ENCODE measurements at regions not wholly inside any gene's neighbourhood (a gene's known extent, or its start where the extent isn't known, plus 50 kb on each side); places are given as distances from the start of the nearest gene placed in this dataset.

- DNase-seq (ENCODE audit: low spot score) = no peak
Measured at GRCh38 chr4:127174201-127174600, 458.6 kb upstream of the INTU start.

DNA sequence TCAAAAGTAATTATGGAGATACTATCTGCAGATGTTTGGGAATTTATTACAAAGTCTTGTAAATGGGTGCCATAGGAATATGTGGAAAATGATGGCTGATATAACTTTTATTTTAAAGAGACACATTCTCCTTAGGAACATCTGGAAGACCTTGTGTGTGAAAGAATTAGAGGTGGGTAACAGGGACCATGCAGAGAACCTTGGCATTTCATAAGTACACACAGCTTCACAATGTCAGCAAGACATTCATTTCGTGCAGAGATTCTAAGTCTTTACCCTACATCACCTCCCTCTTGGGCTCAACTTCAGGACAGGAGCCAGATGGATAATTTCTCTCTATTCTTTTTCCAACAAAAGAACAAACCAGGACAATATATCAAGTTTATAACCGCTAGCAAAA lies 458.1 kb upstream of the INTU start:
- no peak for DNase-seq (ENCODE audit: low spot score)

DNA sequence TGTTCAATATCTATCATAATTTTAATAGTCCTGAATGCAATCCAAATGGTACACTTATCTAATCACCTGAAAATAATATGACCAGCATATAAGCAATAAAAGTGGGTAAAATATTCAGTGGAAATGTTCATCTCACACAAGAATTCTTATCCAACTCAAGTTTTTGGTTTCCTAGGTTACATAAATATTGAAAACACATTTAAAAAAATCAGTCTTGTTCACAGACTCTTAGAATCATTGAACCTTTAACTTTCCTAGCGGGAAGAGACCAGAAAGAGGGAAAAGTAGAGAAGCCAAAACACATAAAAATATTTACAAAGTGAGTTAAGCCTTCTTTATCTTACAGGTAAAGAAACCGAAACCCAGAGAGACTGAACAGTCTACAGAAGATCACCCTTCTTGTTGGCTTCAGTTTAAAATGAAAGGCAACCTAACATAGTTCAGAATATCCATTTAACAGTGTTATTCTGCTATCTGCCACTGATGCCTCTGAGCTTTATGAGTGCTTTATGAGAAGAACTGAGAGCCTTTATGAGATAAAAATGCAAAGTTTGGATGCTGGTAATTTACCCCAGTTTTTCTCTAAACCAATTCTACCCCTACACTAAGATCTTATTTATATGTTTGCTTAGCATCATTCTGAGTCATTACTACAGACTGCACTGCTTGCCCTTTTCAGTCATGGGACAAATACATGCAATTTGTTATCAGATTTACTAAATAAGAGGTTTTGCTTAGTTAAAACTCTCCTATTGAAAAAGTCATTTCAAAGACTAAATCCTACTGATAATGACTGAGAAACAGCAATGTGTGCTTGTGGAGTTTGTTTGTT lies 453.3 kb upstream of the INTU start:
- no peak for DNase-seq (ENCODE audit: low spot score)

DNA sequence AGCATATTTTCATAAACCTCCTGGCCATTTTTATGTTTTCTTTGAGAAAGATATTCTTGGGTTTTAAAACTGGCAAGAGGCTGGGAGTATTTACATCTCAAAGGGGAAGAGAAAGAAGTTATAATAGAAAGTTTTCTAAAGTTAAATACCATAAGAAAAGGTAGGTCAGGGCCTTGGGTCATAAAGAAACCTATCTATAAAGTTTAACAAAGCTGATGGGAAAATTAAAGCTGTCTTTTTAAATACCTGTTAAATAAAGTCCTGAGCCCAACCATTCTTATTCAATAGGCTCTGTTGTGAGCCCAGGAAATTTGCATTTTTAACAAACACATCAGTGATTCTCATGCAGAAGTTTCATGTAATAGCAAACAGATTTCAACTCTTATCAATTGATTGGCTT lies 451.8 kb upstream of the INTU start:
- DNase-seq (ENCODE audit: low spot score) = no peak

- no peak for DNase-seq (ENCODE audit: low spot score)
Measured at GRCh38 chr4:127182687-127183086, 450.1 kb upstream of the INTU start.

- DNase-seq (ENCODE audit: low spot score) = no peak
Measured at GRCh38 chr4:127188847-127189246, 443.9 kb upstream of the INTU start.

- no peak for DNase-seq (ENCODE audit: low spot score)
Measured at GRCh38 chr4:127194281-127194680, 438.5 kb upstream of the INTU start.

DNA sequence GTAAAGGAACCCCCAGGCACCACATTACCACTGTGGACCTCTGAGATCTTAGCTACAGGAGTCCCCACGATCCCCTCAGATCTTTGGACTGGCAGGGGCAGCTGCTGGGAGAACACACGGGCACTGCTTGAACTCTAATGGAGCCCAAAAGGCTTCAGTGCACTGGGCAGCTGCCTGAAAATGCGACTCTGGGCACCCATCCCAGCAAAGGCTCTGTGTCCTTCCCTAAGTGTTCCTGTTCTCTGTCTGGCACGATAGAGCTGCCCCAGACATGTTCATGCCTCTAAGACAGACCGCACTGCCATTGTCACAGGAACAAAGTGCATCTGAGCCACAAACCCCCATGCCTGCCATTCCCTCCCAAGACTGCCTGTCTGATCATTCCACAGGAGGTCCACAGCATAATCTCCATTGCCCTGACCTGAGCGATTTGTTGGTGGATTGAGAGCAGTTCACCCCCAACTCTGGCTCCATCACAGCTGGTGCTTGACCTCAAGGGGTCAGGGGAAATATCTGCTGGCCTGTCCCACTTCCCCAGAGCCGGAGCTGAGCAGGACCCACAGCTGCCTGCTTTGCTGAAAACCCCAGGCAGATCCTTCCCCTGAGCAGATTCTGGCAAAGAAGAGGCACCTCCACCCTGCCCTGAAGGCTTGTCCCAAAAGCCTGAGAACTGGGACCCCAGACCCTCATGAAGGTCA lies 436.0 kb upstream of the INTU start:
- DNase-seq (ENCODE audit: low spot score) = peak; percentile 19

DNA sequence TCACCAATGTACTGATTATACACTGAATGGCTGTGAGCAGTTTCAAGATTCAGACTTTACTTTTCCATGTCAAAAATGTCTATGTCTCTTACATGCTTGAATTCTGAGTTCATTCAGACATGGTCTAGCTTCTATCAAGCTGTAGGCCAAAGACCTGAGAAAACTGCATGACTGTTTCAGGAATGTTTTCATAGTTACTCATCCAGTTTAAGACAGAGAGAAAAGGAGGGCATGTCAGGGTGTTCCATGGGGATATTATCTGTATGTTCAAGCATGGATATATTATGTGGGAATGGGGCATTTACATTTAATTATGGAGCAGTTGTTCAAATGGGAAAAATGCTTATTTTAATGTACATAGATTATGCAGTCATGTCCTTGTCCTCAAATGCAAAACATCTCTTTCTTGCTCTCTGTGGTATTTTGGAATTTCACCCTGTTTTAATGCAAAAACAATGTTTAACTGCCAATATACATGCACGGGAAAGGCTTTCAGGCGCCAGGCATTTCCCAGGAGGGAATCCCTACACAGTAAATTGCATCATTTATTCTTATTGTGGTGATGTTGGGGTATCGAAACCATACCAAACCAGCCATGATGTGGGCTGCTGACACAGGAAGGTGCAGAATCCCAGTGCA lies 429.1 kb upstream of the INTU start:
- no peak for DNase-seq (ENCODE audit: low spot score)

- DNase-seq (ENCODE audit: low spot score) = no peak
Measured at GRCh38 chr4:127204322-127204721, 428.4 kb upstream of the INTU start.

DNA sequence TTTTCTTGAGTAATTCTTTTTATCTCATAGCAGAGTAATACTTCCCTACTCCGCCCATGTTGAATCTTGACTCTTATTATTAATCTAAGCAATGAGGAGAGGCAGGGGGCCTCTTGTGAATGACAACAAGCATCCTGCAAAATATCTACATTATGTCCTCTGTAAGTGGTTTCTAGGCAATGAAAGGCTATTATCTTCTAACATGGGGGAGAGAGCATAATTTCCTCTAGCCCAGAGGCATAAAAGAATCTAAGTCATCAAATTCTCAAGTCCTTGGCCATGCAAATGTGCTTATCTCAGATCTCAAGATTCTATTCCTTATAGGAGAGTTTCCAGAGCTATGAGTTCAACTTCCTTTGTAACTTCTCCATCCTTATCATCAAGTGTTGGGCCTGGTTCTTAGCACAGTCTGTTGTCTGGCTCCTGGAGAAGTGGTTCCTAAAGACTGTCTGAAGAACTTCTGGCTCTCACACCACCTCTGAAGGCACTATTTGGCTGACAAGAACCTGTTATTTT lies 423.1 kb upstream of the INTU start:
- no peak for DNase-seq (ENCODE audit: low spot score)

DNA sequence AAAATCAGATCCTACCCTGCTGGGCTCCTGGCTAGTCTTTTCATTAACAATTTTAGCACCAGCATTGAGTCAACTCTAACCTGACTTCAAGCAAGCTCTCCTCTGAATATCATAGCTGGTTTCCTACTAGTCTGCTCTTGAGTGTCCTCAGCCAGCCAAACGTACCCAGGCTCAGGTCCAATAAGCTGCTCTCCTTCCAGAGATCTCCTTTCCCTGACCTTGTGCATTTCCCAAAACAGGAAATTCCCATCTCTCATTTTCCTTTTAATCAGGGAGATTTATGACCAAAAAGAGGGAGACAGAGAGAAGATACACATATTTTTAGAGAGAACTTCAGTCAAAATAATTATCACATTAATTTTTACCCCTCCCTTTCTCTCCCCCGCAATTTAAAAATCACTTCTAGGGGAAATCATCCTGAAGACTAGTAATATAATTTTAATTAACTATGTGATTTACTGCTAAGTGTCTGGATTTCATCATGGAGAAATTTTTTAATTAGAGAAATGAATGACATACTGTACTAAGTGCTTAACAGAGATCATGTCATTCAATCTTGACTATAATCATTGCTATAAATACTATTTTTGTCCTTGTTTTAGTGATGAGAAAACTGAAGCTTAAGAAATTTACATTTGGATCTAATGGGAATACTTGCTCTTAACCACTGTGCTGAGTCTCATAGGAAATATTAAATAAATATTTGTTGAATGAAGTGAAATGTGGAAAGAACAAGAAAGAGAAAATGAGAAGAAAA lies 421.7 kb upstream of the INTU start:
- DNase-seq (ENCODE audit: low spot score) = no peak

DNA sequence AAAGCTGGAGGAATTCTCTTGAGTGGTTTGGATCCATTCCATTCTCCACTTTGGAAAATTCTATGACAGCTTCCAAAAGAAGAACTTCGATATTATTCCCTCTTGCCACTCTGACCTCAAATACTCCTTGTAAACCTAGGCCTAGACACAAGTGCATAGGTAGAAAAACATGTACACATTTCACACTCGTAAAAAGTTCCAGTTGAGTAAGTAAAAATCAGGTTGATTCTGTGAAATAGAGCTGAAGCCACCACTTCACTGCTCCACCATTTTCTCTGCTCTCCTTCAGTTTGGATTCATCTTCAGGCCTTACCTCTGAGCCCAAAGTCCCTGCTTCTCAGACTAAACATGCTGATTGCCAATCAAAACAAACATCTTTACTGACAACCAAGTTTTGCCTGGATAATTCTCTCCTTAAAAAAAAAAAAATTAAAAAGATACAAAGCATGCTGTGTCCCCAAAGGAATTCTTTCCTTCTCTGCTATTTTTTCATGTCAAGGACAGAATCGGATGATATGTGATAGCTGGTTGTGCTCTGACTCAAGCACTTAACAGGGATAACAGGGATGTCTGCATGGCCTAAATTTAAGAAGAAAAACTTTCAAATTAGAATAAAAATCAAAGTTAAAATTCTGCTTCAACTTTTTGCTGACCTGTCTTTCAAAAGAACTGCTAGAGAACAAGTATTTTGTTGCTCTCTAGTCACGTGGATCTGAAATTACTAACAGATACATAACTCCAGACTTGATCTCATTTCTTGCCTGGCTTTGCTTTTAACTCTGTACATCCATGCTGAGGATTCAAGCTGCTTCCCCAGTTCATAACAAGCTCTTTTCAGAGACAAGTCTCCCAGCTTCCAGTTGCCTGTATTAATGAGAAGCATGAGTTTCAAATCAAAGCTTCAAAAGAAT lies 420.9 kb upstream of the INTU start:
- no peak for DNase-seq (ENCODE audit: low spot score)

DNA sequence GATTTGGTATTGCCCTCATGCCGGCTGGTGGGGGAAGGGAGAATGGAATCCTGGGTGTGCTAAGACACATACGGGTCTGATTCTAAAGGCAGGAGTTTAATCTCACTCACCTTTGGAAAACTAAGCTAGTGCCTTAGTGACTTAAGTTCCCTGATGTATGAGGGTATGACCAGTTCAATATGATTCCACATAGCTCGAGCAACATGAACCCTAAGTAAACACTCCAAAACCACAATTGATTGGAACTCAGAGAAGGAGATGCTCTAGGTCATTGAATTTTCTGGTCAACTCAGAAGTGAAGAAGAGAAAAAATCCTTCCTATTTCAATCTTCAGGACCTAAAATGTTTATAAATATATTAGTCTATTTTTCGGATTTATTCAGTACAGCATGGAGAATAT lies 420.1 kb upstream of the INTU start:
- no peak for DNase-seq (ENCODE audit: low spot score)

GRCh38 chr4:127214016-127214415 lies 418.7 kb upstream of the INTU start:
- no peak for DNase-seq (ENCODE audit: low spot score)

- DNase-seq (ENCODE audit: low spot score) = no peak
Measured at GRCh38 chr4:127214931-127215330, 417.8 kb upstream of the INTU start.

DNA sequence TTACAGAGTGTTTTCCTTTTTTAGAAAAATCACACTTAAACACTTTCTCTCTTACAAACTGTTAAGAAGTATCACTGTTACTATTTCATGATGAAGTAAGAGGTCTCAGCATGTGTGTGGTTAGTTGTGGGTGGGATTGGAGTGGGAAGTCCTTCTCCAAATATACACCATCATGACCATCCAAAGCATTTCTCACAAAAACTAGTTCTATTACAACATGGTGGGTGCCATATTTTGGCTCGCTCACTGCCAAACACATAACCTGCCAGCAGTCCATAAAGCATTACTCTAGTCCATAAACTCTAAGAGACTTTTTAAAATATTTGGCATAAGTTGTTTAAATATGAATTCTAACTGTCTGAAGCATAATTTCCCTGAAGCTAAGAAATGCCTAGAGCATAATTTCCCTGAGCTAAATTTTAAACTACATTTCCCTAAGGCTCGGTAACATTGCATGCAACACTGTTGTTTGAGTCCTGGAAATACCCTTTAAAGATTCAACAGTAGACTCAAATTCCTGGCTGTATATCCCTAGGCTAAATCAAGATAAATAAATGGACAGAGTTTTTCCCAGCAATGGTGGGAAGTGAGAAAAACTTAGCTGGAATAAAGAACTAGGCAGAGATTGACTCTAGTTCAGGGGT lies 415.0 kb upstream of the INTU start:
- DNase-seq (ENCODE audit: low spot score) = no peak

DNA sequence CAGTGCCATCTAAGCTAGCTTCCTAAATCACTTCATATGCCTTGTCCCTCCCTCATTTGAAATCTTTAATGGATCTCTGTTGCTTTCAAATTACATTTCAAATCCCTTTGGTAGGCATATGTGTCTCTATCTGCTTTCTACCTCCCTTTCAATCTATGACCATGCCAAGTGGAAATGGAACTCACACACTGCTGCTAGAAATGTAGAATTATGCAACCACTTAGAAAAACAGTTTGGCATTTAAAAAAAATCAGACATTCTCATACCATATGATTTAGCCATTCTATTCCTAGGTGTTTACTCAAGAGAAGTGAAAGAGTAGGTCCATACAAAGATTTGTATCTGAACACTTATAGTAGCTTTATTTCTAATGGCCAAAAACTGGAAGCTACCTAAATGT lies 413.5 kb upstream of the INTU start:
- peak; percentile 7 for DNase-seq (ENCODE audit: low spot score)

GRCh38 chr4:127224556-127224955 lies 408.2 kb upstream of the INTU start:
- no peak for DNase-seq (ENCODE audit: low spot score)

- DNase-seq (ENCODE audit: low spot score) = no peak
Measured at GRCh38 chr4:127229855-127230608, 402.7 kb upstream of the INTU start.

Measured in Ammon's horn (tissue), 1 donor.